A673 (cell line): ENCODE measurements at regions not wholly inside any gene's neighbourhood (a gene's known extent, or its start where the extent isn't known, plus 50 kb on each side); places are given as distances from the start of the nearest gene placed in this dataset.
A peak's percentile ranks its signal among the peaks of the same experiment; 100 is the strongest.

Experiments
- BruUV-seq: library from RNA; stranded (reverse); fragments of 400-500 nt; replicated peaks from 2 replicates; lab custom pipeline; 2021; lab: Mats Ljungman, UMichigan
- CTCF ChIA-PET: fragments of 300-600 bp; sonication (Branson Sonifier 250); formaldehyde crosslinking; loops from one replicate; lab custom pipeline; 2022; ENCODE audit warnings: antibody characterized with exemption; lab: Charles Lee
- POLR2A ChIA-PET: fragments of 300-600 bp; sonication (Branson Sonifier 250); formaldehyde crosslinking; loops from one replicate; lab custom pipeline; 2022; ENCODE audit warnings: antibody characterized with exemption; ENCODE audit not compliant: low non-redundant PET; lab: Charles Lee
- DNase-seq: peaks from one replicate; pipeline ENCODE4 v3.0.0-alpha.2; 2015; ENCODE audit warnings: low spot score
- H3K27ac ChIP-seq: fragments of 200-600 bp; sonication (generic); 2 replicates; pipeline ENCODE4 v1.5.1; 2016; ENCODE audit warnings: mixed run types, low read depth, mild to moderate bottlenecking, mixed read lengths, antibody characterized with exemption, low read length; ENCODE audit not compliant: poor library complexity, severe bottlenecking
- H3K27me3 ChIP-seq: fragments of 200-600 bp; sonication (generic); replicated peaks from 2 replicates; pipeline ENCODE4 v1.6.1; 2017; ENCODE audit warnings: mixed run types, low read depth, mild to moderate bottlenecking, mixed read lengths, antibody characterized with exemption, low read length; ENCODE audit not compliant: insufficient read depth, poor library complexity
- H3K36me3 ChIP-seq: fragments of 200-600 bp; sonication (generic); 2 replicates; pipeline ENCODE4 v1.6.1; 2016; ENCODE audit warnings: mixed run types, mild to moderate bottlenecking, mixed read lengths, antibody characterized with exemption, low read length; ENCODE audit not compliant: insufficient read depth, poor library complexity, severe bottlenecking
- H3K4me1 ChIP-seq: fragments of 200-600 bp; sonication (generic); 2 replicates; pipeline ENCODE4 v1.6.1; 2017; ENCODE audit warnings: mixed run types, mild to moderate bottlenecking, mixed read lengths, antibody characterized with exemption, low read length; ENCODE audit not compliant: insufficient read depth, poor library complexity, severe bottlenecking
- H3K4me3 ChIP-seq: fragments of 200-600 bp; sonication (generic); 2 replicates; pipeline ENCODE4 v1.5.1; 2016; ENCODE audit warnings: low read depth, mixed run types, mild to moderate bottlenecking, mixed read lengths, low read length; ENCODE audit not compliant: poor library complexity, severe bottlenecking
- H3K9me3 ChIP-seq: fragments of 200-600 bp; sonication (generic); 2 replicates; pipeline ENCODE4 v1.6.1; 2016; ENCODE audit warnings: mixed run types, low read depth, mild to moderate bottlenecking, mixed read lengths, antibody characterized with exemption, low read length; ENCODE audit not compliant: poor library complexity, severe bottlenecking
- CTCF ChIP-seq: fragments of 300-800, 200-600 bp; sonication (generic); conservative IDR thresholded peaks from 2 replicates; pipeline ENCODE4 v1.5.1; 2017; ENCODE audit warnings: low read depth, mild to moderate bottlenecking, antibody characterized with exemption, low read length, moderate library complexity, mixed read lengths
- EZH2 ChIP-seq: fragments of 200-600 bp; sonication (generic); IDR thresholded peaks from 2 replicates; pipeline ENCODE4 v1.6.1; 2017; ENCODE audit warnings: borderline replicate concordance, low read depth, mild to moderate bottlenecking, mixed read lengths, antibody characterized with exemption, low read length; ENCODE audit not compliant: poor library complexity, severe bottlenecking
- intact Hi-C: fragments of 100-400 bp; cut with micrococcal nuclease; formaldehyde crosslinking; loops from one replicate; pipeline ENCODE4 v1.10.0; 2022; ENCODE audit not compliant: unreplicated experiment

DNA sequence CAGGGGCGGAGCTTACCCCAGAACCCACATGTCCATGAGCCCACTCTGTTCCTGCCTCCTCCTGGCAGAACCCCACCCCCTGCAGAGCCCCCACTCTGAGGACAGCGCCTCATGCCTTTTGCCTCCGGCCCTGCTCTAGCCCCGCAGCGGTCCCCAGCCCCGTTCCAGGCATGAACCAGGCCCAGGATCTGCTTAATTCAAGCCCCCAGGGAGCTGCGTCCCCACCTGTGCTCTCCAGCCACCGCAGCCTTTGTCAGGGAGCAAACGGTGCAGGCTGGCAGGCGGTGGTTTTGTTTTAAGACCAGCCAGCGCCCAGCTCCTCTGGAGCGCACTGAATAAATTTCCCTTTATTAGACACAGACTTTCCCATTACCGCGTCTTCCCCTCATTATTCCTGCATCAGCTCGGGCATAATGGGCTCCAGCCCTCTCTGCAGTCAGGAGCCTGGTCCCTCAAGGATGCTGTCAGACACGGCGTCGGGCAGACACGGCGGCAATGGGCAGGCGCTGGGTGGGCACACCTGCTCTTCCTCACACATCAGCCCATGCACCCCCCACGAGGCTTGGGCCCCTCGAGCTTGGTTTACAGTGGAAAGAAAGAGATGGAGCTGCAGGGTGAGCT lies 137.6 kb downstream of the OLFM1 start:
- BruUV-seq, result no TSS peak
- intact Hi-C loops, result no loop called here
- peak; percentile 56 for DNase-seq
- H3K9me3 ChIP-seq, result no peaks in the 10 kb centered on the region
- POLR2A ChIA-PET, result no interaction called here
- no peaks in the 10 kb centered on the region for H3K36me3 ChIP-seq
- H3K4me1 ChIP-seq, result peaks cover 33% of the 10 kb centered on the region
- H3K4me3 ChIP-seq, result no peak overlapping the region
- H3K27ac ChIP-seq, result peak overlapping the region; percentile 48
- no peaks in the 10 kb centered on the region for H3K27me3 ChIP-seq
- TF ChIP-seq EZH2, result no peak
- no peak; the same call in 1 of the 2 replicates for TF ChIP-seq CTCF
- CTCF ChIA-PET, result interaction anchor here (0.6 kb wide), 2 partner anchors 28 to 94 kb away, joined by 3 read pairs; no protein-coding TSS in a partner anchor

GRCh38 chr9:135225619-135226228 lies 138.3 kb downstream of the OLFM1 start:
- DNase-seq, result no peak
- BruUV-seq, result no TSS peak
- TF ChIP-seq EZH2 (no peak), CTCF (no peak)
- Histone ChIP-seq H3K36me3 (no peaks in the 10 kb centered on the region), H3K4me1 (peaks cover 36% of the 10 kb centered on the region), H3K9me3 (no peaks in the 10 kb centered on the region), H3K27me3 (no peaks in the 10 kb centered on the region), H3K4me3 (no peak overlapping the region), H3K27ac (no peak overlapping the region)
- POLR2A ChIA-PET, result no interaction called here
- CTCF ChIA-PET, result interaction anchor here (0.6 kb wide), 2 partner anchors 28 to 94 kb away, joined by 3 read pairs; no protein-coding TSS in a partner anchor
- intact Hi-C loops, result no loop called here

GRCh38 chr9:135226369-135227050 lies 139.0 kb downstream of the OLFM1 start:
- no peak overlapping the region for H3K27ac ChIP-seq
- CTCF ChIA-PET, result no interaction called here
- POLR2A ChIA-PET, result no interaction called here
- H3K27me3 ChIP-seq, result no peaks in the 10 kb centered on the region
- no peak overlapping the region for H3K4me3 ChIP-seq
- intact Hi-C loops, result no loop called here
- peaks cover 36% of the 10 kb centered on the region for H3K4me1 ChIP-seq
- no peaks in the 10 kb centered on the region for H3K9me3 ChIP-seq
- no peaks in the 10 kb centered on the region for H3K36me3 ChIP-seq
- no peak for DNase-seq
- no TSS peak for BruUV-seq
- TF ChIP-seq CTCF (no peak), EZH2 (no peak)
